ENCODE measurements at regions not wholly inside any gene's neighbourhood (a gene's known extent, or its start where the extent isn't known, plus 50 kb on each side); places are given as distances from the start of the nearest gene placed in this dataset.

GRCh38 chr7:38120076-38120475, 58.0 kb upstream of the STARD3NL start:
- no peak for TF ChIP-seq CTCF (IDR thresholded peaks at IDR 0.05)
- no peak for TF ChIP-seq POLR2A (IDR thresholded peaks at IDR 0.05)
